ENCODE measurements at regions not wholly inside any gene's neighbourhood (a gene's known extent, or its start where the extent isn't known, plus 50 kb on each side); places are given as distances from the start of the nearest gene placed in this dataset.

DNA sequence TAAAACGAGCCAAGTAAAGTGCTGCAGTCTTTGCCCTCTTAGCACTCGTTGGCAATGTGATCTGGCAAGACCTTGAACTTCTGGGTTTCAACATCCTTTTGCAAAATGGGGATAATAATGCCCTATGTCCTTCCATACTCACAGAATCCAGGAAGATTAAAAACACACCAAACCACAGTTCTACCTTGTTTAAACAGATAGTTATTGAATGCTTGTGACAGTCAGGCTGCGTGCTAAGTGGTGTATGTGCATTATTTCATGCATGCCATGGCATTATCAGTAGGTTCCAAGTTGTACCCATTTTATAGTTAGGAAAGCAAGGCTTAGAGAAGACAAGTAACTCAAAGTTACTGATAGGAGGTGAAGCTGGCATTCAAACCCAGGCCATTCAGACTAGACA lies 308.6 kb upstream of the PROX1 start:
- H3K4me1 ChIP-seq (ENCODE audit: insufficient read depth): no peaks in the 10 kb centered on the region
- H3K4me3 ChIP-seq: no peak overlapping the region
- H3F3A ChIP-seq (ENCODE audit: insufficient read depth): no peaks in the 10 kb centered on the region
- H3K79me2 ChIP-seq (ENCODE audit: insufficient read depth): no peaks in the 10 kb centered on the region
- 1 to 12% methylated on average over 3 of the region's 3 CpGs for WGBS, 2 experiments (ENCODE audit: low coverage in 1 of 2, low lambda C conversion rate in 2 of 2, missing lambda C conversion rate in 2 of 2)
- no peaks in the 10 kb centered on the region for H3K36me3 ChIP-seq (ENCODE audit: low read depth)
- H3K27ac ChIP-seq: no peak overlapping the region
- no peak for DNase-seq
- H3K27me3 ChIP-seq (replicated peaks; ENCODE audit: insufficient read depth): no peaks in the 10 kb centered on the region
- H3K9me3 ChIP-seq (ENCODE audit: low read depth): no peaks in the 10 kb centered on the region
- TF ChIP-seq EZH2 (IDR thresholded peaks at IDR 0.05; ENCODE audit: insufficient read depth, poor library complexity, severe bottlenecking) (no peak), EZH2phosphoT487 (IDR thresholded peaks at IDR 0.05; ENCODE audit: insufficient read depth, low read depth) (no peak)
- H3K4me2 ChIP-seq (ENCODE audit: unreplicated experiment): no peak overlapping the region
- H3K9ac ChIP-seq: no peak overlapping the region
- H3K9me2 ChIP-seq (ENCODE audit: insufficient read depth): no peaks in the 10 kb centered on the region
- H2AFZ ChIP-seq: no peak overlapping the region
- in situ Hi-C loops (cut with MboI): no loop called here
- H4K20me1 ChIP-seq (ENCODE audit: insufficient read depth): no peaks in the 10 kb centered on the region

DNA sequence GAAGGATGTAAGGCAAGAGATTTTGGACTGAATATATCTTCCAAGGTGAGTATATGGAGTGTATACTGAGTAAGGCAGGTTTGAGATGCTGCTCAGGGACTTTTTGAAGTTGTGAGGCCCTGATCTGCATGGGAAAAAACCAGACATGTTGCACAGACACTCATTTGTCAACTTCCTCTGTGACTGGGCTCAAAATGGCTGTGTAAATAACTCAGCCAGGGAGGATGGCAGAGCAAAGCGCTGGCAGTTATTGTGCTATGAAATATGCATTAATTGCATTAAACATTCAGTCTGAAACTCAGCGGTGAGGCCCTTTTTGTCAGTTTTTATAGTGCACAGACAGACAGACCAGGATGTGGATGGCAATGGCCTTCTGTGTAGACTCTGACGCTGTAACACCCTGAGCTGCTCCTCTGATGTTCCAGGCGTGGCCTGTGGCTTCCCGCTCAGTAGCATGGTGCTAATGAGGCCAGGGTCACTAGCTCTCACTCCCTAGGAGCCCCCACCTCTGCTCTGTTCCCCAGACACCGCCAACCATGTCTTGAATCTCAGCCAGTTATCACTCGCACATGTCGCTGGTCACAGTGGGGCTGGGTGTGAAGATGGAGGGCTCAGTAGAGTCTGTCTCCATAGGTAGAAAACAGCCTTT lies 307.0 kb upstream of the PROX1 start:
- H3K27me3 ChIP-seq (replicated peaks; ENCODE audit: insufficient read depth): no peaks in the 10 kb centered on the region
- DNase-seq: no peak
- in situ Hi-C loops (cut with MboI): no loop called here

GRCh38 chr1:213681788-213682340 lies 305.9 kb upstream of the PROX1 start:
- no peaks in the 10 kb centered on the region for H3K9me2 ChIP-seq (ENCODE audit: insufficient read depth)
- no peak for DNase-seq
- no peaks in the 10 kb centered on the region for H4K20me1 ChIP-seq (ENCODE audit: insufficient read depth)
- H3K4me3 ChIP-seq: no peak overlapping the region
- H3F3A ChIP-seq (ENCODE audit: insufficient read depth): no peaks in the 10 kb centered on the region
- WGBS, 2 experiments (ENCODE audit: low coverage in 1 of 2, low lambda C conversion rate in 2 of 2, missing lambda C conversion rate in 2 of 2): 24 to 25% methylated on average over 3 of the region's 3 CpGs
- no peaks in the 10 kb centered on the region for H3K4me1 ChIP-seq (ENCODE audit: insufficient read depth)
- in situ Hi-C loops (cut with MboI): no loop called here
- no peak overlapping the region for H3K4me2 ChIP-seq (ENCODE audit: unreplicated experiment)
- no peaks in the 10 kb centered on the region for H3K36me3 ChIP-seq (ENCODE audit: low read depth)
- TF ChIP-seq EZH2phosphoT487 (IDR thresholded peaks at IDR 0.05; ENCODE audit: insufficient read depth, low read depth) (no peak), EZH2 (IDR thresholded peaks at IDR 0.05; ENCODE audit: insufficient read depth, poor library complexity, severe bottlenecking) (no peak)
- no peaks in the 10 kb centered on the region for H3K27me3 ChIP-seq (replicated peaks; ENCODE audit: insufficient read depth)
- no peak overlapping the region for H3K27ac ChIP-seq
- H2AFZ ChIP-seq: no peak overlapping the region
- H3K9me3 ChIP-seq (ENCODE audit: low read depth): no peaks in the 10 kb centered on the region
- H3K79me2 ChIP-seq (ENCODE audit: insufficient read depth): no peaks in the 10 kb centered on the region
- no peak overlapping the region for H3K9ac ChIP-seq

More for the DNA sequence above, 307.0 kb upstream of the PROX1 start:
- TF ChIP-seq EZH2phosphoT487 (IDR thresholded peaks at IDR 0.05; ENCODE audit: insufficient read depth, low read depth) (no peak), EZH2 (IDR thresholded peaks at IDR 0.05; ENCODE audit: insufficient read depth, poor library complexity, severe bottlenecking) (no peak)
- Histone ChIP-seq H4K20me1 (ENCODE audit: insufficient read depth) (no peaks in the 10 kb centered on the region), H3K4me2 (ENCODE audit: unreplicated experiment) (no peak overlapping the region), H2AFZ (no peak overlapping the region), H3K4me3 (no peak overlapping the region), H3K27ac (no peak overlapping the region), H3K4me1 (ENCODE audit: insufficient read depth) (no peaks in the 10 kb centered on the region), H3F3A (ENCODE audit: insufficient read depth) (no peaks in the 10 kb centered on the region), H3K9me3 (ENCODE audit: low read depth) (no peaks in the 10 kb centered on the region), H3K79me2 (ENCODE audit: insufficient read depth) (no peaks in the 10 kb centered on the region), H3K36me3 (ENCODE audit: low read depth) (no peaks in the 10 kb centered on the region), H3K9me2 (ENCODE audit: insufficient read depth) (no peaks in the 10 kb centered on the region), H3K9ac (no peak overlapping the region)
- WGBS, 2 experiments (ENCODE audit: low coverage in 1 of 2, low lambda C conversion rate in 2 of 2, missing lambda C conversion rate in 2 of 2): 31 to 38% methylated on average over 8 of the region's 8 CpGs

DNA sequence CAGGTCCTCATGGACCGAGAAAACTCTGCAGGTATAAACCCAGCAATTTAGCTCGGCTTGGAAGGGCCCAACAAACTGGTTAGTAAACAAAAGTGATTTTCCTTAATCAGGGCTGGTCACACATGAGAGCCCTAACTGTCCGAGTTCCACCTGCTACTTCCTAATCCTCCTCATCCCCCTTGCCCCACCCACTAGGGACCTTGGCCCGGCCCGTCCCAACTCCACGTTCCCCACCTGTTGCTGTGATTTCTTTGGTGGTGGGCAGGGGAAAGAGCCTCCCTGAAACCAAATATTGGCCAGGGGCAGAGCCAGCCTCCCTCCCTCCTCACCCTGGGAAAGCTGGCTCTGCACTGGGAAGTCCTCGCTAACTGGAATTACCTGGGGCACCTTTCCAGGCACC lies 304.2 kb upstream of the PROX1 start:
- Histone ChIP-seq H3F3A (ENCODE audit: insufficient read depth) (no peaks in the 10 kb centered on the region), H2AFZ (no peak overlapping the region), H3K36me3 (ENCODE audit: low read depth) (no peaks in the 10 kb centered on the region), H3K9ac (no peak overlapping the region), H3K79me2 (ENCODE audit: insufficient read depth) (no peaks in the 10 kb centered on the region), H3K4me1 (ENCODE audit: insufficient read depth) (no peaks in the 10 kb centered on the region), H4K20me1 (ENCODE audit: insufficient read depth) (no peaks in the 10 kb centered on the region), H3K27ac (no peak overlapping the region), H3K4me2 (ENCODE audit: unreplicated experiment) (no peak overlapping the region), H3K9me3 (ENCODE audit: low read depth) (no peaks in the 10 kb centered on the region), H3K27me3 (replicated peaks; ENCODE audit: insufficient read depth) (no peaks in the 10 kb centered on the region), H3K9me2 (ENCODE audit: insufficient read depth) (no peaks in the 10 kb centered on the region), H3K4me3 (no peak overlapping the region)
- no peak for DNase-seq
- in situ Hi-C loops (cut with MboI): no loop called here
- WGBS, 2 experiments (ENCODE audit: low coverage in 1 of 2, low lambda C conversion rate in 2 of 2, missing lambda C conversion rate in 2 of 2): 29 to 34% methylated on average over 7 of the region's 7 CpGs
- TF ChIP-seq EZH2 (IDR thresholded peaks at IDR 0.05; ENCODE audit: insufficient read depth, poor library complexity, severe bottlenecking) (no peak), EZH2phosphoT487 (IDR thresholded peaks at IDR 0.05; ENCODE audit: insufficient read depth, low read depth) (no peak)

All from GM23248 (cell line).